Thyroid gland (tissue), 4 donors: ENCODE measurements at regions not wholly inside any gene's neighbourhood (a gene's known extent, or its start where the extent isn't known, plus 50 kb on each side); places are given as distances from the start of the nearest gene placed in this dataset.

Source experiments
- DNase-seq, 2 donors: peaks; one replicate each; pipeline ENCODE4 v3.0.0-alpha.2; 2019
- H3K27ac ChIP-seq, 3 donors: fragments of 200-600 bp; sonication (generic); 1 replicate in 2 of 3; 2 replicates in 1 of 3; pipeline ENCODE4 v1.5.1; 2016 to 2019; ENCODE audit warnings: mild to moderate bottlenecking in 1 of 3, moderate library complexity in 1 of 3
- H3K27me3 ChIP-seq: fragments of 200-600 bp; sonication (generic); one replicate; pipeline ENCODE4 v1.5.1; 2019
- H3K36me3 ChIP-seq, 2 donors: fragments of 200-600 bp; sonication (generic); one replicate each; pipeline ENCODE4 v1.5.1; 2016 to 2019
- H3K4me1 ChIP-seq, 2 donors: fragments of 200-600 bp; sonication (generic); one replicate each; pipeline ENCODE4 v1.5.1; 2017 to 2019
- H3K4me3 ChIP-seq, 3 donors: fragments of 200-600 bp; sonication (generic); replicated peaks in 1 of 3; 1 replicate in 2 of 3; 2 replicates in 1 of 3; pipeline ENCODE4 v1.5.1; 2016; ENCODE audit warnings: mild to moderate bottlenecking in 1 of 3
- H3K9me3 ChIP-seq: fragments of 200-600 bp; sonication (generic); one replicate; pipeline ENCODE4 v1.5.1; 2017
- CTCF ChIP-seq, 6 experiments: fragments of 200-600 bp in 3 of 6; fragments of 450-650 bp in 3 of 6; sonication (generic) in 3 of 6; IDR thresholded peaks; one replicate each; pipeline ENCODE4 v1.5.1; 2016 to 2019; ENCODE audit warnings: antibody characterized with exemption in 6 of 6, mild to moderate bottlenecking in 2 of 6, inconsistent platforms in 1 of 6, moderate library complexity in 1 of 6
- POLR2A ChIP-seq, 2 donors: fragments of 450-650 bp; IDR thresholded peaks; one replicate each; pipeline ENCODE4 v1.6.1; 2017; ENCODE audit warnings: antibody characterized with exemption in 2 of 2, mild to moderate bottlenecking in 2 of 2, moderate library complexity in 1 of 2
- WGBS, 2 donors: methylation state at CpG; one replicate each; pipeline ENCODE4 v1.1.5; 2017; 5-methylcytosine and 5-hydroxymethylcytosine counted together
- intact Hi-C: fragments of 100-400 bp; cut with DNase I; formaldehyde crosslinking; loops from one replicate; pipeline ENCODE4 v1.15.1; 2023

- TF ChIP-seq POLR2A (IDR thresholded peaks at IDR 0.05): no peak
- TF ChIP-seq CTCF (IDR thresholded peaks at IDR 0.05): no peak
- no peak for DNase-seq
- intact Hi-C loops: no loop called here
- H3K36me3 ChIP-seq: no peaks in the 10 kb centered on the region
- no peak overlapping the region for H3K27ac ChIP-seq
- H3K27me3 ChIP-seq: no peaks in the 10 kb centered on the region
- 69 to 72% methylated on average over 5 of the region's 5 CpGs for WGBS, 2 donors
- H3K4me1 ChIP-seq: no peaks in the 10 kb centered on the region
- H3K4me3 ChIP-seq: no peak overlapping the region
- no peaks in the 10 kb centered on the region for H3K9me3 ChIP-seq
Observed at GRCh38 chr3:18656866-18657265, 231.7 kb upstream of the SATB1 start.

GRCh38 chr3:18656410-18656809 is 231.3 kb upstream of the SATB1 start:
- no peaks in the 10 kb centered on the region for H3K36me3 ChIP-seq
- H3K4me1 ChIP-seq: no peaks in the 10 kb centered on the region
- DNase-seq: no peak
- H3K9me3 ChIP-seq: no peaks in the 10 kb centered on the region
- intact Hi-C loops: no loop called here
- no peak overlapping the region for H3K27ac ChIP-seq
- no peak for TF ChIP-seq POLR2A (IDR thresholded peaks at IDR 0.05)
- no peak for TF ChIP-seq CTCF (IDR thresholded peaks at IDR 0.05)
- no peaks in the 10 kb centered on the region for H3K27me3 ChIP-seq
- 44 to 47% methylated on average over 2 of the region's 2 CpGs for WGBS, 2 donors
- no peak overlapping the region for H3K4me3 ChIP-seq

GRCh38 chr3:18655827-18656226 is 230.7 kb upstream of the SATB1 start:
- no peaks in the 10 kb centered on the region for H3K9me3 ChIP-seq
- TF ChIP-seq POLR2A (IDR thresholded peaks at IDR 0.05) (no peak), CTCF (IDR thresholded peaks at IDR 0.05) (no peak)
- DNase-seq: no peak
- no peak overlapping the region for H3K27ac ChIP-seq
- H3K27me3 ChIP-seq: no peaks in the 10 kb centered on the region
- H3K4me3 ChIP-seq: no peak overlapping the region
- intact Hi-C loops: no loop called here
- 79 to 94% methylated on average over 1 of the region's 1 CpG for WGBS, 2 donors
- H3K36me3 ChIP-seq: no peaks in the 10 kb centered on the region
- no peaks in the 10 kb centered on the region for H3K4me1 ChIP-seq

GRCh38 chr3:18652781-18653180 is 227.6 kb upstream of the SATB1 start:
- Histone ChIP-seq H3K4me3 (no peak overlapping the region), H3K9me3 (no peaks in the 10 kb centered on the region), H3K36me3 (no peaks in the 10 kb centered on the region), H3K27me3 (no peaks in the 10 kb centered on the region), H3K27ac (no peak overlapping the region), H3K4me1 (no peaks in the 10 kb centered on the region)
- TF ChIP-seq CTCF (IDR thresholded peaks at IDR 0.05): no peak
- no peak for TF ChIP-seq POLR2A (IDR thresholded peaks at IDR 0.05)
- intact Hi-C loops: no loop called here
- no peak for DNase-seq
- WGBS, 2 donors: 86 to 88% methylated on average over 3 of the region's 3 CpGs

GRCh38 chr3:18650731-18651130 is 225.6 kb upstream of the SATB1 start:
- Histone ChIP-seq H3K36me3 (no peaks in the 10 kb centered on the region), H3K9me3 (no peaks in the 10 kb centered on the region), H3K27me3 (no peaks in the 10 kb centered on the region), H3K4me3 (no peak overlapping the region), H3K4me1 (no peaks in the 10 kb centered on the region), H3K27ac (no peak overlapping the region)
- no peak for DNase-seq
- 86 to 95% methylated on average over 5 of the region's 5 CpGs for WGBS, 2 donors
- TF ChIP-seq POLR2A (IDR thresholded peaks at IDR 0.05) (no peak), CTCF (IDR thresholded peaks at IDR 0.05) (no peak)
- intact Hi-C loops: no loop called here
